A673 (cell line): ENCODE measurements at regions not wholly inside any gene's neighbourhood (a gene's known extent, or its start where the extent isn't known, plus 50 kb on each side); places are given as distances from the start of the nearest gene placed in this dataset.

Experiments used
- BruUV-seq: library from RNA; stranded (reverse); fragments of 400-500 nt; replicated peaks from 2 replicates; lab custom pipeline; 2021; lab: Mats Ljungman, UMichigan
- CTCF ChIA-PET: fragments of 300-600 bp; sonication (Branson Sonifier 250); formaldehyde crosslinking; loops from one replicate; lab custom pipeline; 2022; ENCODE audit warnings: antibody characterized with exemption; lab: Charles Lee
- POLR2A ChIA-PET: fragments of 300-600 bp; sonication (Branson Sonifier 250); formaldehyde crosslinking; loops from one replicate; lab custom pipeline; 2022; ENCODE audit warnings: antibody characterized with exemption; ENCODE audit not compliant: low non-redundant PET; lab: Charles Lee
- DNase-seq: peaks from one replicate; pipeline ENCODE4 v3.0.0-alpha.2; 2015; ENCODE audit warnings: low spot score
- H3K27ac ChIP-seq: fragments of 200-600 bp; sonication (generic); 2 replicates; pipeline ENCODE4 v1.5.1; 2016; ENCODE audit warnings: mixed run types, low read depth, mild to moderate bottlenecking, mixed read lengths, antibody characterized with exemption, low read length; ENCODE audit not compliant: poor library complexity, severe bottlenecking
- H3K27me3 ChIP-seq: fragments of 200-600 bp; sonication (generic); replicated peaks from 2 replicates; pipeline ENCODE4 v1.6.1; 2017; ENCODE audit warnings: mixed run types, low read depth, mild to moderate bottlenecking, mixed read lengths, antibody characterized with exemption, low read length; ENCODE audit not compliant: insufficient read depth, poor library complexity
- H3K36me3 ChIP-seq: fragments of 200-600 bp; sonication (generic); 2 replicates; pipeline ENCODE4 v1.6.1; 2016; ENCODE audit warnings: mixed run types, mild to moderate bottlenecking, mixed read lengths, antibody characterized with exemption, low read length; ENCODE audit not compliant: insufficient read depth, poor library complexity, severe bottlenecking
- H3K4me1 ChIP-seq: fragments of 200-600 bp; sonication (generic); 2 replicates; pipeline ENCODE4 v1.6.1; 2017; ENCODE audit warnings: mixed run types, mild to moderate bottlenecking, mixed read lengths, antibody characterized with exemption, low read length; ENCODE audit not compliant: insufficient read depth, poor library complexity, severe bottlenecking
- H3K4me3 ChIP-seq: fragments of 200-600 bp; sonication (generic); 2 replicates; pipeline ENCODE4 v1.5.1; 2016; ENCODE audit warnings: low read depth, mixed run types, mild to moderate bottlenecking, mixed read lengths, low read length; ENCODE audit not compliant: poor library complexity, severe bottlenecking
- H3K9me3 ChIP-seq: fragments of 200-600 bp; sonication (generic); 2 replicates; pipeline ENCODE4 v1.6.1; 2016; ENCODE audit warnings: mixed run types, low read depth, mild to moderate bottlenecking, mixed read lengths, antibody characterized with exemption, low read length; ENCODE audit not compliant: poor library complexity, severe bottlenecking
- CTCF ChIP-seq: fragments of 300-800, 200-600 bp; sonication (generic); conservative IDR thresholded peaks from 2 replicates; pipeline ENCODE4 v1.5.1; 2017; ENCODE audit warnings: low read depth, mild to moderate bottlenecking, antibody characterized with exemption, low read length, moderate library complexity, mixed read lengths
- EZH2 ChIP-seq: fragments of 200-600 bp; sonication (generic); IDR thresholded peaks from 2 replicates; pipeline ENCODE4 v1.6.1; 2017; ENCODE audit warnings: borderline replicate concordance, low read depth, mild to moderate bottlenecking, mixed read lengths, antibody characterized with exemption, low read length; ENCODE audit not compliant: poor library complexity, severe bottlenecking
- intact Hi-C: fragments of 100-400 bp; cut with micrococcal nuclease; formaldehyde crosslinking; loops from one replicate; pipeline ENCODE4 v1.10.0; 2022; ENCODE audit not compliant: unreplicated experiment

GRCh38 chr21:19022978-19023377 is 619.4 kb upstream of the TMPRSS15 start:
- Histone ChIP-seq H3K9me3 (peaks cover 2% of the 10 kb centered on the region), H3K27ac (no peak overlapping the region), H3K4me1 (no peaks in the 10 kb centered on the region), H3K27me3 (no peaks in the 10 kb centered on the region), H3K36me3 (no peaks in the 10 kb centered on the region), H3K4me3 (no peak overlapping the region)
- no peak for DNase-seq
- no TSS peak for BruUV-seq
- intact Hi-C loops, result no loop called here
- CTCF ChIA-PET, result no interaction called here
- TF ChIP-seq CTCF (no peak), EZH2 (no peak)
- POLR2A ChIA-PET, result no interaction called here

- H3K4me1 ChIP-seq, result no peaks in the 10 kb centered on the region
- intact Hi-C loops, result no loop called here
- ChIA-PET CTCF (no interaction called here), POLR2A (no interaction called here)
- H3K27ac ChIP-seq, result no peak overlapping the region
- no peak for TF ChIP-seq CTCF
- no peak for TF ChIP-seq EZH2
- H3K9me3 ChIP-seq, result peaks cover 15% of the 10 kb centered on the region
- no TSS peak for BruUV-seq
- no peaks in the 10 kb centered on the region for H3K27me3 ChIP-seq
- no peaks in the 10 kb centered on the region for H3K36me3 ChIP-seq
- no peak overlapping the region for H3K4me3 ChIP-seq
- no peak for DNase-seq
Measured at GRCh38 chr21:19026911-19027310, 623.3 kb upstream of the TMPRSS15 start.

DNA sequence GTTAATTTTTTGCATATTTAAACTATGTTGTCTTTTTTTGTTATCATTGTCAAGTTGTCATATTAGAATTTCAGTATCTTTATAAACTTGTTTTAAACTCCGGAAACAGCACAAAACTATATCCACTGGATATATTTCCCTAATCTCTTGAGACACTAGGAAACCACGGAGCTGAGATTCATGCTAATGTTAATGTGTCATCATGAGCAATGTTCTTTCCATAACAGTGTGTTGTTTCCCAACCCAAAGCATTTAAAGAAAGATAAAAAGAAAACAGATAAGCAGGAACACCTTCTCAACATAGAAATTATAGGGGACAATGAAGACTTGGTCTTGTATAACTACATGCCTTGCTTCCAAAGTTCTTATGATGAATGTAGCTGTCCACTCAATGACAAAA is 626.2 kb upstream of the TMPRSS15 start:
- no peak for DNase-seq
- Histone ChIP-seq H3K4me3 (no peak overlapping the region), H3K9me3 (peaks cover 19% of the 10 kb centered on the region), H3K4me1 (no peaks in the 10 kb centered on the region), H3K27ac (no peak overlapping the region), H3K27me3 (no peaks in the 10 kb centered on the region), H3K36me3 (no peaks in the 10 kb centered on the region)
- intact Hi-C loops, result no loop called here
- no TSS peak for BruUV-seq
- TF ChIP-seq CTCF (no peak), EZH2 (no peak)
- POLR2A ChIA-PET, result no interaction called here
- CTCF ChIA-PET, result no interaction called here
